ENCODE measurements at regions not wholly inside any gene's neighbourhood (a gene's known extent, or its start where the extent isn't known, plus 50 kb on each side); places are given as distances from the start of the nearest gene placed in this dataset.

DNA sequence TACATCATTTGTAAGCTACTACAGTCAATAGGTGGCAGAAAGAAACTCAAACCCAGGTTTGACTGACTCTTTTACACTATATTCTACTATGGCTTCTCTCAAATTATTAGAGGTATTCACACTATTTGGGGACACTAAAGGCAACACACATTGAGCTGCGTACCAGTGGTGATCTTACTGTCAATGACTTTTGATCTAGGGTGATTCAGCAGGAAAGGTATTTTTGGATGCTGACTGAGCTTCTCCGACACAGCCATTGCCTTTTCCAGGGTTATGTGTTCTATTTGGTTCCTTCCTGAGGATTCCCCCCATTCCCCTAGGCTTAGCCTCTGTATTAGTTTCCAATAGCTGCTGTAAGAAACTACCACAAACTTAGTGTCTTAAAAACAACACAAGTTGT is 73.2 kb upstream of the JAK1 start:
- H3K9me3 ChIP-seq = no peaks in the 10 kb centered on the region
- H3K27ac ChIP-seq = no peak overlapping the region
- H3K36me3 ChIP-seq = 0 out of 2 replicates have a peak, but pooled peaks cover 8% of the 10 kb centered on the region
- no peaks in the 10 kb centered on the region for H3K27me3 ChIP-seq
- H3K9ac ChIP-seq = no peak overlapping the region
- peaks cover 7% of the 10 kb centered on the region; the same call in 1 of the 2 replicates for H4K20me1 ChIP-seq
- peaks cover 15% of the 10 kb centered on the region for H3K4me1 ChIP-seq
- no peak overlapping the region for H3K4me2 ChIP-seq
- no peak for TF ChIP-seq Cebpa-rat (IDR thresholded peaks at IDR 0.05)
- H3K4me3 ChIP-seq = no peak overlapping the region

DNA sequence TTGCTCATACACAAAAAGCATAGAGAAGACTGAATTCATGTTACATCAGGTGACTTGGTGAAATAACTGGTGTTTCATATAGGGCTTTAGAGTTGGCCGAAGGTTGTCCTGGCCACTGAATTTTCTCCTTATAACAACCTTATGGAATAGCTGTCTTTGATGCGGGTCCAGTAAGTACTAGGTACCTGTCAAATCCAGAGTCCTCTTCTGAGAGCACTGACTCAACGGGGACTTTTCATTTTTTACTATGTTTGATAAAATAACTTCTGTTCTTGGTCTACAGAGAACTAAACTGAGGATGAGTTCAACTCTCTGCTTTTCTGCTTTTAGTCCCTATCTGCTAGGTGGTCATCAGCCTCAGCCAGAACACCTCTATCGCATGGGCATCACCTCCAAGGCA is 76.1 kb upstream of the JAK1 start:
- no peak overlapping the region for H3K27ac ChIP-seq
- no peak for TF ChIP-seq Cebpa-rat (IDR thresholded peaks at IDR 0.05)
- no peaks in the 10 kb centered on the region for H3K27me3 ChIP-seq
- no peak overlapping the region for H3K4me2 ChIP-seq
- peaks cover 19% of the 10 kb centered on the region; the same call in 1 of the 2 replicates for H4K20me1 ChIP-seq
- no peaks in the 10 kb centered on the region for H3K36me3 ChIP-seq
- H3K4me3 ChIP-seq = no peak overlapping the region
- H3K9me3 ChIP-seq = no peaks in the 10 kb centered on the region
- H3K4me1 ChIP-seq = peaks cover 33% of the 10 kb centered on the region
- H3K9ac ChIP-seq = no peak overlapping the region

- H4K20me1 ChIP-seq = peaks cover 33% of the 10 kb centered on the region; the same call in 1 of the 2 replicates
- no peaks in the 10 kb centered on the region for H3K36me3 ChIP-seq
- peaks cover 43% of the 10 kb centered on the region for H3K4me1 ChIP-seq
- H3K27me3 ChIP-seq = no peaks in the 10 kb centered on the region
- no peak for TF ChIP-seq Cebpa-rat (IDR thresholded peaks at IDR 0.05)
- H3K4me3 ChIP-seq = no peak overlapping the region
- H3K9ac ChIP-seq = no peak overlapping the region
- H3K4me2 ChIP-seq = no peak overlapping the region
- H3K9me3 ChIP-seq = no peaks in the 10 kb centered on the region
- H3K27ac ChIP-seq = no peak overlapping the region
Observed at GRCh38 chr1:65044411-65044810, 78.1 kb upstream of the JAK1 start.

DNA sequence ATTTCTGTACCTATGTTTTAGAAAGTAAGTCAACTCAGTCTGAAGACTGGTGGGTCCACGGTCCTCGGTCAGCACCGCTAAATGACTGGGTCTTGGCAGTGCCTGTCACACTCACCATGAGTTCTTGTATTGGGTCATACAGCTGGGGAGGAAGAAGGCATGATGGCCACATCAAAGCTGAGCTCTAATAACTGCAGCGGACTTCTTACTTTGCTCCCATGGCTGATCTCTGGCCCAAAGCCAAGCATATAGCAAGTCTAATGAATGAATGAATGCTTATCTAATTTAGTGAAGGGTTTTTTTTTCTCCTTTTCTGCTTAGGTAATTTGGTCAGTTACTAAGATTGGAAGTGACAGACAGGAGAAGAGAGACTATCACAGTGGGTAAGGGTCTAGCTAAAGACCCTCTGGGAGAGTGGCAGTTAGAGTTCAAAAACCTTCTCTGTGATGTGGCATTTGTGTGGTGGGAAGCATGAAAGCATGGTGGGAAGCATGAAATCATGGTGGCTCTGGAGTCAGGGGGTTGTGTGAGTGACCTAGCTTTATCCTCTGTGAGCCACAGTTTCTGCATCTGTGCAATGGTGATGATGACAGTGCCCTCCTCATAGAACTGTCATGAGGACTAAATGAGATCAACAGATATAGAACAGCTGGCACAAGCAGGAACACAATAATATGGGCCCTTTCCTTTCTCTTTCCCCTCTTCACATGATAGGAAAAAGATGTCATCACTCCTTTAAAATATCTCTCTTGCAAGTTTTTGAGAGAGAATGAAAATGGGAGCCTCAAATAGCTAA is 78.9 kb upstream of the JAK1 start:
- no peak overlapping the region for H3K4me3 ChIP-seq
- H3K9me3 ChIP-seq = no peaks in the 10 kb centered on the region
- H3K9ac ChIP-seq = no peak overlapping the region
- no peak overlapping the region for H3K27ac ChIP-seq
- H3K27me3 ChIP-seq = no peaks in the 10 kb centered on the region
- H3K4me1 ChIP-seq = peaks cover 43% of the 10 kb centered on the region
- peak overlapping the region; percentile 34 for H3K4me2 ChIP-seq
- no peaks in the 10 kb centered on the region for H3K36me3 ChIP-seq
- no peak for TF ChIP-seq Cebpa-rat (IDR thresholded peaks at IDR 0.05)
- H4K20me1 ChIP-seq = peaks cover 41% of the 10 kb centered on the region; the same call in 1 of the 2 replicates

DNA sequence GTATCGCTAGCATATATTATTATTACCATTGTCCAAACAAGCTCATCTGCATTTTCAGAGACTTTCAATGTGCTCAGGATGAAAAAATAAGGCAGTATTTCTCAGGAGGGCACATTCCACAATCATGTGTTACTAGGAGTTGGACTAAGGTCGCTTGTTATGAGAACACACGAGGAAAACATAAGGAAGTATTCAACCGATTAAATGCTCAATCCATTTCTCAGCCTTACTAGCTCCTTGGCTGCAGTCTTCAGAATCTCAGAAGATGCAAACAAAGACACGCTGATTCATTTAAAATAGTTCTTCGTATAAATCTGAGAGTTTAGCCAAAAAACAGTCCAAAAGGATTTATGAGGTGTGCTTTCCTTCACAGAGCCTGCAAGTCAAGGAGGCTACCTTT is 82.0 kb upstream of the JAK1 start:
- peaks cover 29% of the 10 kb centered on the region for H3K4me1 ChIP-seq
- no peak overlapping the region; the same call in 1 of the 2 replicates for H3K4me2 ChIP-seq
- peaks cover 47% of the 10 kb centered on the region; the same call in 1 of the 2 replicates for H4K20me1 ChIP-seq
- no peak overlapping the region for H3K9ac ChIP-seq
- 0 out of 2 replicates have a peak, but pooled peaks cover under 1% of the 10 kb centered on the region for H3K36me3 ChIP-seq
- H3K27ac ChIP-seq = no peak overlapping the region
- H3K27me3 ChIP-seq = no peaks in the 10 kb centered on the region
- no peak for TF ChIP-seq Cebpa-rat (IDR thresholded peaks at IDR 0.05)
- H3K4me3 ChIP-seq = no peak overlapping the region
- no peaks in the 10 kb centered on the region for H3K9me3 ChIP-seq

DNA sequence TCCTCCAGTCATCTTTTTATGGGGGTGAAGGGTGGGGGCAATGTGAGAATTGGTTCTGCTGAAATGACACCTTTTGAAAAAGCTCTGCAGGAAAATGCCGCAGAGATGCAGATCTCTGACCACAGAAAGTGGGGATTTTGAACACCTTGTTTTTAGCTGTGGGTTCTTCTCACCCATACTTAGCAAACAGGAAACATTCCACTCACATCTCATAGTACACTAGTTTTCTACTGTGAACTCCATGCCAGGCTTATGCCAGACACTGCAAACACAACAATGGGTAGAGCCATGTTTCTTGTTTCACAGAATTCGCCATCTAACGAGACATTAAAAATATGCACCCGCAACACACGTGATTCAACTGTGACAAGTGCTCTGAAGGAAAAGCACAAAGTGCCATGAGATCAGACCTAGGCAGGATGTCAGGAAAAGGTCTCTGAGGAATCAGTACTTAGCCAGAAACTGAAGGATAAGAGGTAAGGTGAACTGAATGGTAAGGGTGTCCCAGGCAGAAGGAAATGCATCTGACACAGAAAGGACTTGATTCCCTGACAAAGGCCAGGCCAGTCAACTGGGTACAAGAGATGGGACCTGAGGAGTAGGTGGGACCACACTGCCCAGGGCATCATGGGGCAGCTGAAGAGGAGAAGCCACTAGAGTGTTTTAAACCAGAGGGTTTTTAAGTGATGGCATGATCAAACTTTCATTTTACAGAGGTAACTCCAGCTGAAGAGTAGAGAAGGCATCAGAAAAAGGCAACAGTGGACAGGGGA is 83.8 kb upstream of the JAK1 start:
- Histone ChIP-seq H3K4me1 (peaks cover 22% of the 10 kb centered on the region), H3K27me3 (no peaks in the 10 kb centered on the region), H3K9ac (no peak overlapping the region), H4K20me1 (peaks cover 37% of the 10 kb centered on the region; the same call in 1 of the 2 replicates), H3K9me3 (no peaks in the 10 kb centered on the region), H3K27ac (no peak overlapping the region), H3K36me3 (peaks cover 6% of the 10 kb centered on the region), H3K4me3 (no peak overlapping the region), H3K4me2 (no peak overlapping the region)
- TF ChIP-seq Cebpa-rat (IDR thresholded peaks at IDR 0.05) = no peak

GRCh38 chr1:65050735-65051134 is 84.4 kb upstream of the JAK1 start:
- Histone ChIP-seq H4K20me1 (peaks cover 40% of the 10 kb centered on the region; the same call in 1 of the 2 replicates), H3K4me2 (no peak overlapping the region), H3K9ac (no peak overlapping the region), H3K4me1 (peaks cover 16% of the 10 kb centered on the region), H3K27me3 (no peaks in the 10 kb centered on the region), H3K36me3 (peaks cover 12% of the 10 kb centered on the region), H3K27ac (no peak overlapping the region), H3K9me3 (no peaks in the 10 kb centered on the region), H3K4me3 (no peak overlapping the region)
- no peak for TF ChIP-seq Cebpa-rat (IDR thresholded peaks at IDR 0.05)

DNA sequence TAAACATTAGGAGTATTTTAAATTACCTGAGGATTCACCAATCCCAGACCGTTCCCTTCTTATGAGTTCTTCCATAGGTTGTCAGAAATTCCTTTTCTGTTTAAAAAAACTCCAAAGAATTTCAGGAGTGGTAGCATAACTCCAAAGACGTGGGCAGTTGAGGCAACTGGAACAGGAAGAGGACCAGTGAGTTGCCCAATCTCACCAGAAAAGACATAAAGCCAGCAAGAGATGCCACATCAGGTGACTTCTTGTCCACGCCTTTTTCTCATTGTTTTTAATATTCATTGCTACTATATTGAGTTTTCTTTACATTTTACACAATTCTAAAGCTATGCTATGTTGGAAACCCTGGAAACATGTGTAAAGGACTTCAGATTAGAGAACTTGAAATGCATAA is 88.1 kb upstream of the JAK1 start:
- H3K27ac ChIP-seq = no peak overlapping the region
- H3K4me1 ChIP-seq = no peaks in the 10 kb centered on the region
- H3K36me3 ChIP-seq = peaks cover 41% of the 10 kb centered on the region
- no peak overlapping the region for H3K4me3 ChIP-seq
- peaks cover 50% of the 10 kb centered on the region for H4K20me1 ChIP-seq
- H3K9me3 ChIP-seq = no peaks in the 10 kb centered on the region
- H3K9ac ChIP-seq = no peak overlapping the region
- no peak for TF ChIP-seq Cebpa-rat (IDR thresholded peaks at IDR 0.05)
- no peaks in the 10 kb centered on the region for H3K27me3 ChIP-seq
- no peak overlapping the region for H3K4me2 ChIP-seq

DNA sequence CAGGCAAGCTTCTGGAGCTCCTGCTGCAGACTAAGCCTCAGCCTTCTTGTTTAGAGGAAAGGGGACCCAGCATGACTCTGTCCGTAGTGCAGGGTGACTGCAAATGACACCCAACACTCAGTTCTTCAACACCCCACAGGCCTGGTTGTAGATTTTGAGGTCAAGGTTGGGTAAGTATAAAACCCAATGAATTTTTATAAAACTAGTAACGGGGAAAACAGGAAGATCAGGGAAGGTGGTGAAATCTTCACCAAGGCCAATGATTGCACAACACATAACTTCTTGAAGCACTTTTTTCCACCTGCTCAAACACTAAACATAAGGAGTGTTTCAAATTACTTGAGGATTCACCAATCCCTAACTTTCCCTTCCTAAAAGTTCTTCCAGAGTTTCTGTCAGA is 89.4 kb upstream of the JAK1 start:
- H3K9ac ChIP-seq = no peak overlapping the region
- H3K27me3 ChIP-seq = no peaks in the 10 kb centered on the region
- no peak for TF ChIP-seq Cebpa-rat (IDR thresholded peaks at IDR 0.05)
- H3K9me3 ChIP-seq = no peaks in the 10 kb centered on the region
- no peaks in the 10 kb centered on the region for H3K4me1 ChIP-seq
- H3K4me2 ChIP-seq = no peak overlapping the region
- peaks cover 41% of the 10 kb centered on the region for H3K36me3 ChIP-seq
- no peak overlapping the region for H3K27ac ChIP-seq
- no peak overlapping the region for H3K4me3 ChIP-seq
- peaks cover 50% of the 10 kb centered on the region for H4K20me1 ChIP-seq

- no peak overlapping the region for H3K9ac ChIP-seq
- no peak overlapping the region for H3K4me2 ChIP-seq
- H3K4me3 ChIP-seq = no peak overlapping the region
- no peaks in the 10 kb centered on the region for H3K27me3 ChIP-seq
- no peak for TF ChIP-seq Cebpa-rat (IDR thresholded peaks at IDR 0.05)
- H3K9me3 ChIP-seq = no peaks in the 10 kb centered on the region
- peaks cover 54% of the 10 kb centered on the region for H4K20me1 ChIP-seq
- H3K4me1 ChIP-seq = no peaks in the 10 kb centered on the region
- no peak overlapping the region for H3K27ac ChIP-seq
- peaks cover 41% of the 10 kb centered on the region for H3K36me3 ChIP-seq
Observed at GRCh38 chr1:65056234-65056633, 89.9 kb upstream of the JAK1 start.
